ENCODE measurements at regions not wholly inside any gene's neighbourhood (a gene's known extent, or its start where the extent isn't known, plus 50 kb on each side); places are given as distances from the start of the nearest gene placed in this dataset.

GRCh38 chrX:34999702-35000101 is 57.1 kb downstream of the FAM47B start:
- Histone ChIP-seq H3K79me2 (ENCODE audit: insufficient read depth, low read depth) (no peaks in the 10 kb centered on the region), H4K20me1 (ENCODE audit: insufficient read depth) (no peaks in the 10 kb centered on the region), H2AFZ (ENCODE audit: low read depth) (no peak overlapping the region), H3K4me1 (ENCODE audit: low read depth, poor library complexity, severe bottlenecking) (no peaks in the 10 kb centered on the region), H3K9ac (no peak overlapping the region), H3K4me2 (no peak overlapping the region), H3K4me3 (IDR thresholded peaks at IDR 0.05; ENCODE audit: insufficient read depth, low read depth, low read length) (no peak overlapping the region), H3K36me3 (ENCODE audit: insufficient read depth) (no peaks in the 10 kb centered on the region), H3K27me3 (ENCODE audit: insufficient read depth, low read depth) (no peaks in the 10 kb centered on the region), H3K27ac (no peak overlapping the region)
- TF ChIP-seq CTCF (conservative IDR thresholded peaks at IDR 0.05; ENCODE audit: low read depth, low read length), result no peak

- Histone ChIP-seq H3K4me3 (IDR thresholded peaks at IDR 0.05; ENCODE audit: insufficient read depth, low read depth, low read length) (no peak overlapping the region), H4K20me1 (ENCODE audit: insufficient read depth) (no peaks in the 10 kb centered on the region), H3K4me2 (no peak overlapping the region), H3K36me3 (ENCODE audit: insufficient read depth) (no peaks in the 10 kb centered on the region), H3K4me1 (ENCODE audit: low read depth, poor library complexity, severe bottlenecking) (no peaks in the 10 kb centered on the region), H2AFZ (ENCODE audit: low read depth) (no peak overlapping the region), H3K79me2 (ENCODE audit: insufficient read depth, low read depth) (no peaks in the 10 kb centered on the region), H3K27me3 (ENCODE audit: insufficient read depth, low read depth) (no peaks in the 10 kb centered on the region), H3K9ac (no peak overlapping the region), H3K27ac (no peak overlapping the region)
- no peak for TF ChIP-seq CTCF (conservative IDR thresholded peaks at IDR 0.05; ENCODE audit: low read depth, low read length)
Measured at GRCh38 chrX:35006361-35006760, 63.8 kb downstream of the FAM47B start.

- no peaks in the 10 kb centered on the region for H3K79me2 ChIP-seq (ENCODE audit: insufficient read depth, low read depth)
- H3K36me3 ChIP-seq (ENCODE audit: insufficient read depth), result no peaks in the 10 kb centered on the region
- no peaks in the 10 kb centered on the region for H3K4me1 ChIP-seq (ENCODE audit: low read depth, poor library complexity, severe bottlenecking)
- H3K27me3 ChIP-seq (ENCODE audit: insufficient read depth, low read depth), result no peaks in the 10 kb centered on the region
- H4K20me1 ChIP-seq (ENCODE audit: insufficient read depth), result no peaks in the 10 kb centered on the region
- no peak overlapping the region for H3K4me2 ChIP-seq
- no peak overlapping the region for H3K27ac ChIP-seq
- H2AFZ ChIP-seq (ENCODE audit: low read depth), result no peak overlapping the region
- no peak overlapping the region for H3K4me3 ChIP-seq (IDR thresholded peaks at IDR 0.05; ENCODE audit: insufficient read depth, low read depth, low read length)
- H3K9ac ChIP-seq, result no peak overlapping the region
- no peak for TF ChIP-seq CTCF (conservative IDR thresholded peaks at IDR 0.05; ENCODE audit: low read depth, low read length)
Measured at GRCh38 chrX:35015621-35016020, 73.0 kb downstream of the FAM47B start.

GRCh38 chrX:35016051-35016450 is 73.5 kb downstream of the FAM47B start:
- no peak overlapping the region for H3K4me3 ChIP-seq (IDR thresholded peaks at IDR 0.05; ENCODE audit: insufficient read depth, low read depth, low read length)
- no peaks in the 10 kb centered on the region for H3K27me3 ChIP-seq (ENCODE audit: insufficient read depth, low read depth)
- H3K4me2 ChIP-seq, result no peak overlapping the region
- no peaks in the 10 kb centered on the region for H3K36me3 ChIP-seq (ENCODE audit: insufficient read depth)
- no peak overlapping the region for H2AFZ ChIP-seq (ENCODE audit: low read depth)
- no peak overlapping the region for H3K9ac ChIP-seq
- no peaks in the 10 kb centered on the region for H4K20me1 ChIP-seq (ENCODE audit: insufficient read depth)
- H3K4me1 ChIP-seq (ENCODE audit: low read depth, poor library complexity, severe bottlenecking), result no peaks in the 10 kb centered on the region
- H3K27ac ChIP-seq, result no peak overlapping the region
- no peaks in the 10 kb centered on the region for H3K79me2 ChIP-seq (ENCODE audit: insufficient read depth, low read depth)
- no peak for TF ChIP-seq CTCF (conservative IDR thresholded peaks at IDR 0.05; ENCODE audit: low read depth, low read length)

- no peaks in the 10 kb centered on the region for H3K79me2 ChIP-seq (ENCODE audit: insufficient read depth, low read depth)
- H4K20me1 ChIP-seq (ENCODE audit: insufficient read depth), result no peaks in the 10 kb centered on the region
- H3K4me1 ChIP-seq (ENCODE audit: low read depth, poor library complexity, severe bottlenecking), result no peaks in the 10 kb centered on the region
- H2AFZ ChIP-seq (ENCODE audit: low read depth), result no peak overlapping the region
- H3K27me3 ChIP-seq (ENCODE audit: insufficient read depth, low read depth), result no peaks in the 10 kb centered on the region
- no peaks in the 10 kb centered on the region for H3K36me3 ChIP-seq (ENCODE audit: insufficient read depth)
- H3K4me2 ChIP-seq, result no peak overlapping the region
- no peak overlapping the region for H3K27ac ChIP-seq
- no peak for TF ChIP-seq CTCF (conservative IDR thresholded peaks at IDR 0.05; ENCODE audit: low read depth, low read length)
- H3K9ac ChIP-seq, result no peak overlapping the region
- H3K4me3 ChIP-seq (IDR thresholded peaks at IDR 0.05; ENCODE audit: insufficient read depth, low read depth, low read length), result no peak overlapping the region
Measured at GRCh38 chrX:35017284-35017683, 74.7 kb downstream of the FAM47B start.

Data from KMS-11 (cell line).